ENCODE measurements at regions not wholly inside any gene's neighbourhood (a gene's known extent, or its start where the extent isn't known, plus 50 kb on each side); places are given as distances from the start of the nearest gene placed in this dataset.

GRCh38 chr2:64222351-64222750 is 78.1 kb upstream of the PELI1 start:
- DNase-seq: no peak

- DNase-seq: no peak
Observed at GRCh38 chr2:64223055-64223454, 78.8 kb upstream of the PELI1 start.

GRCh38 chr2:64225491-64225890 is 81.3 kb upstream of the PELI1 start:
- no peak for DNase-seq

GRCh38 chr2:64226611-64227010 is 82.4 kb upstream of the PELI1 start:
- DNase-seq: no peak

GRCh38 chr2:64227603-64228125 is 83.4 kb upstream of the PELI1 start:
- DNase-seq: peak; percentile 28

- DNase-seq: peak; percentile 80
Observed at GRCh38 chr2:64228126-64228678, 84.0 kb upstream of the PELI1 start.

GRCh38 chr2:64228918-64229317 is 84.7 kb upstream of the PELI1 start:
- no peak for DNase-seq

GRCh38 chr2:64230540-64230939 is 86.3 kb upstream of the PELI1 start:
- no peak for DNase-seq

- no peak for DNase-seq
Observed at GRCh38 chr2:64232266-64232665, 88.0 kb upstream of the PELI1 start.

- no peak for DNase-seq
Observed at GRCh38 chr2:64233376-64233922, 89.2 kb upstream of the PELI1 start.

GRCh38 chr2:64234150-64234549 is 89.9 kb upstream of the PELI1 start:
- no peak for DNase-seq

- no peak for DNase-seq
Observed at GRCh38 chr2:64234785-64235184, 90.6 kb upstream of the PELI1 start.

GRCh38 chr2:64237266-64237665 is 93.0 kb upstream of the PELI1 start:
- DNase-seq: no peak

- no peak for DNase-seq
Observed at GRCh38 chr2:64238799-64239198, 94.6 kb upstream of the PELI1 start.

GRCh38 chr2:64243081-64244036 is 99.1 kb upstream of the PELI1 start:
- no peak for DNase-seq

GRCh38 chr2:64244037-64244416 is 99.8 kb upstream of the PELI1 start:
- no peak for DNase-seq

- DNase-seq: no peak
Observed at GRCh38 chr2:64245631-64246030, 101.4 kb upstream of the PELI1 start.

- no peak for DNase-seq
Observed at GRCh38 chr2:64246962-64247361, 102.7 kb upstream of the PELI1 start.

- DNase-seq: no peak
Observed at GRCh38 chr2:64249426-64249825, 105.2 kb upstream of the PELI1 start.

GRCh38 chr2:64250063-64250462 is 105.8 kb upstream of the PELI1 start:
- DNase-seq: no peak

- no peak for DNase-seq
Observed at GRCh38 chr2:64250751-64251423, 106.7 kb upstream of the PELI1 start.

GRCh38 chr2:64251497-64252250 is 107.5 kb upstream of the PELI1 start:
- no peak for DNase-seq

Data from COR-L47 (cell line).